GM21717 (cell line): ENCODE measurements at regions not wholly inside any gene's neighbourhood (a gene's known extent, or its start where the extent isn't known, plus 50 kb on each side); places are given as distances from the start of the nearest gene placed in this dataset.

Experiments
- ATAC-seq: cut with Tn5 transposase; IDR thresholded peaks from one replicate; pipeline ENCODE4 v1.9.1; 2021; ENCODE audit warnings: mild to moderate bottlenecking, moderate library complexity; ENCODE audit not compliant: unreplicated experiment

DNA sequence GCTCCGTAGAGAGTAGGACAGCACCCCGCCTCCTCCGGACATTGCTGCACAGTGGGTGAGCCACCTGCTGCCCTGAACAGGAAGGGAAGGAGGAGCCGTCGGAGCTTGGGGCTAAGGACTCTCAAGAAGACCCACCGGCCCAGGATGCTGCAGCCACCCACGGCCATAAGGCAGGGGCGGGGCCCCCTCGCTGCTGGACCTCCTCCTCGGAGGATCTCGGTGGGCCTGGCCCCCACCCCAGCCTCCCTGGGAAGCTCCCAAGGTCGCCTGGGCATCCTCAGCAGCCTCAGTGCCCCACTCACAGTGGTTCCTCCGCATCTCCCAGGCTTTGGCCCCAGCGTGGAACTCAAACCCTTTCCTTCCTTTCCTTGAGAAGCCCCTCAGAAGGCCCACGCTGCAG is 68.6 kb upstream of the DIO3 start:
- ATAC-seq = no peak

DNA sequence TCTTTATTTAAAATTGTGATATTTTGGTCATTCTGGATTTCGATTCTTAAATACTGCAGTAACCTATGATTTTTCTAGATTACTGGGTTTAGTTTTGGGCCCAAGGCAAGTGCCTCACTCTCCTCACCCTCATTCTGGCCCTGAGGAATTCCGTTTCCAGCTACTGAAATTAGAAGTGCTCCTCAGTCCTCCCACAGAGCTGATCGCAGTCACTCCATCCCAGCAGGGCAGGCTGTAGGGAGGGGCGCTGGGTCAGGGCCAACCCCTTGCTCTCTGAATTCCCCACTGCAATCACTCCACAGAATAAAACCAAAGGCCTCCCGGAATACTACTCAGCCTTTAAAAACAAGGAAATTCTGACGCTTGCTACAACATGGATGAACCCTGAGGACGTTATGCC is 66.5 kb upstream of the DIO3 start:
- ATAC-seq = no peak

DNA sequence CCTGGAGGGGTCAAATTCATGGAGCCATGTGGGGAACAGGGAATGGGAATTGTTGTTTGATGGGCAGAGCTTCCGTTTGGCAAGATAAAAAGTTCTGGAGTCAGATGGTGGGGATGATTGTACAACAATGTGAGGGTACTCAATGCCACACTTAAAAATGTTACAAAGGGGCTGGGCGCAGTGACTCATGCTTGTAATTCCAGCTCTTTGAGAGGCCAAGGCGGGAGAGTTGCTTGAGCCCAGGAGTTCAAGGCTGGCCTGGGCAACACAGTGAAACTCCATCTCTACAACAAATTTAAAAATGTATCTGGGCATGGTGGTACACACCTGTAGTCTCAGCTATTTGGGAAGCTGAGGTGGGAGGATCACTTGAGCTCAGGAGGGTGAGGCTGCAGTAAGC is 66.0 kb upstream of the DIO3 start:
- no peak for ATAC-seq

DNA sequence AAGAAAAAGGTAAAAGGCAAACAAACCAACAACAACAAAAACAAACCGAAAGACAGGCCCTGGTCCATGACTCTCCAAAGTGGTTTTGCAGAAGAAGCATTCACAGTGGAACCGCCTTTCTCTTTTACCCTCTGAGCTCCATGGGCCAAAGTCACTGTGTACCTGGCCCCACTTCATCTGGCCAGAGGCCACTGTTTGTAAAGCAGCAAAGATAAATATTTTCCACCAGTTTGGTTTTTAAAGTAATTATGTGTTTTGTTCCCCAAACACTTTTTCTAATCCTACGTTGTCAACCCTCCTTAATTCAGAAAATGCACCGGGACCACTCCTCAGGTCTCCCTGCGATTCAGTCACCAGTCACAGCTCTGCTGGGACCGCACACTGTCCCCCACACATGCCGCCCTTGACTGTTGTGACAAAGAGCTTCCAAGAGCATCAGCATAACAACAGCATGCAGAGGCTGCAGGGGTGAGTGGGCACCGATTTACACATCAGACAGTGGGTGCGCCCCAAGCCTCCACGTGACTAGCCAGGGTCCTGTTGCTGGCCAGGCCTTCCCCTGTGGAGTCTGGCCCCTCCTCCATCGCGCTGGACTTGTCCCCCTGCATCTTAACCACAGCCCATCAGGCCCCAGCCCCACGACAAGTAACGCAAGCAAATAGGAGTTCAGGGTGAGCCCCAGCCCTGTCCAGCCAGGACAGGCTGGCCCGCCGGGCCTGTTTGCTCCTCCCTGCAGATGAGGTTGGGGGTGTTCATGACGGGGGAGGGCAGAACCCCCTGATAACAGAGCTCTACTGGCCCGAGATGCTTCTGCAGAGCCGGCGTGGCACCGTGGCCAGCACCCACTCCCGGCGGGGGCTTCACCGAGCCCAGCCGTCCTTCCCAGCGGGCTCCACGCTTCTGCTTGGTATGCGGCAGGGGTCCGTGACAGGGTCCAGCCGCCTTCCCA is 65.2 kb upstream of the DIO3 start:
- no peak for ATAC-seq

DNA sequence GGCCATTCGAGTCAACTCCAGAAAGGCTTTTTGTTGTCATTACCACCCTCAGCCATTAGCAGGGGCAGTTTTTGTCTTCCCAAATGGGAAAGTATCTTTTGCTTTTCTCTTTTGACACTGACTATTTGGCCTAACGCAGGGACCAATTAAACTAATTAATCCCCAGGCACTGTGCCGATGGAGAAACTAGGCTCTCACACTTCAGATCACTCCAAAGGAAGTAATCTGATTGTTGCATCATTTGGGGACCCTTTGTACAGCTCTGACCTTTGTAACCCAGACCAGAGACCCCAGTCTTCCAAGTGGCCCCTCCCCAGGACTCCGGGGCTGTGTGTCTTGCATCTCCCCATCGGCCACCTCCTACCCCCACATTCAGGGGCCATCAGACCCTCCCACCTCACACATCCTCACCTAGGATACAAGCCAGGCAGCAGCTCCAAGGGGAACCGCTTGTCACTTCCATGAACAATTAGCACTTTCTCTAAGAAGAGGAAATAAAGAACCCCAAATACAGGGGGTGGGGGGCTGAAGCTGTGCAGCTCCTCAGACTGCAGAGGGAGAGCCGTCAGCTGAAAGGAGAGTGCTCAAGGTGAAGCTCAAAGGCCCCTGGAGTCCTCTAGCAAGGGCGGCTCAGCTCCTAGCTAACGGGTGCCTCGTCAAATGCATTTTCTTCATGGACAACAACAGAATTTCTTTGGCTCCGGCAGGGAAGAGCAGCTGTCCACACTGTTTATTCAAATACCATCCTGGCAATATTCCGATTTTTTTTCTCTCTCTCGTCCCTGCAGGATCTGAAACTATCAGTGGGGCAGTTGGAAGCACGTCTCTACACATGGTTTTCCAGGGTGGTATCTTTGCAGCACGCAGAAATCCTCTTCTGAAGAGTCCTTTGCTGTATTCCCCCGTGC is 64.3 kb upstream of the DIO3 start:
- no peak for ATAC-seq

DNA sequence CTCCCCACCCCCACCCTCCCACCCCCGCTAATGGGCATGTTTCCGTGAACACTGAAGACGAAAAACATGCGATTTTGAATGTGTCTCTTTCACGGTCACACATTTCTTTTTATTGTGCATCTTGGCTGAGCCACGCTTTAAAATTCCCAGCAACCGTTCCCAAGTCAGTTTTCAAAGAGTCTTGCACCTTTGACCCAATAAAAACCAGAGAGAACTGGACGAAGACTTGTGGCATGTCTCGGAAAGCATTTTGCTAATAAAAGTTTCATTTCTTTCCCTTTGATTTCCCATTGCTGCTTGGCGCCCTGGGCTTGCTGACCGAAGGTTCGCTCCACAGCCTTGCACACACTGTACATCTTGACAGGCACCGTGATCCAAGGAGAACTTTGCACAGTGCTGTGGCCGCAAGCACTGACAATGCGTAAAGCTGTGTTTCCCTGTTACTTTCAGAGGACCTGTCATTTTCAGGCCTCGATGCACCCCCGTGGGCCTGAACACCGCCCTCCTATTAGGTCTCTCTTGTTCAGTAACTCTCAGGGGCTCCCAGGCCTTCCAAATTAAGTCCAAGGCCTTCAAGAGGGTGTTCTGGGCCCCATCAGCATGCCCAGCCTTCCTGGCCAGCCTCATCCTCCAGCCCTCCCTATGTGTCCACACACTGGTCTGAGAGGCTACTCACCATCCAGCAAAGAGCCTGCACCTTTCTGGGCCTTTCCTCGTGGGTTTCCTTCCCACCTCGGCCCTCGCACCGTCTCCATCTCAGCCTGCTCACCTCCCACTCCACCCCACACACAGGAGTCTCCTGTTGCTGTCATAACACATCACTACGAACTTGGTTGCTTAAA is 63.4 kb upstream of the DIO3 start:
- no peak for ATAC-seq

DNA sequence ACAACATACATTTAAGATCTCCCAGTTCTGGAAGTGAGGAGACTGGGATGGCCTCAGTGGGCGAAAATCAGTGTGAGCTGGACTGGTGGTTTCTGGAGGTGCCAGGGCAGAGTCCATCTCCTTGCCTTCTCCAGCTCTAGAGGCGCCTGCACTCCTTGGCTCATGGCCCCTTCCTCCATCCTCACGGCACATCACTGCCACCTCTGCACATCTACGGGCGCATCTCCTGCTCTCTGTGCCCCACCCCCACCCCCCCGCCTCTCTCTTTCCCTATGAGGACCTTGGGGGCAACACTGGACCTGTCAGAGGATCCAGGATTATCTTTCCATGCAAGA is 62.8 kb upstream of the DIO3 start:
- no peak for ATAC-seq

DNA sequence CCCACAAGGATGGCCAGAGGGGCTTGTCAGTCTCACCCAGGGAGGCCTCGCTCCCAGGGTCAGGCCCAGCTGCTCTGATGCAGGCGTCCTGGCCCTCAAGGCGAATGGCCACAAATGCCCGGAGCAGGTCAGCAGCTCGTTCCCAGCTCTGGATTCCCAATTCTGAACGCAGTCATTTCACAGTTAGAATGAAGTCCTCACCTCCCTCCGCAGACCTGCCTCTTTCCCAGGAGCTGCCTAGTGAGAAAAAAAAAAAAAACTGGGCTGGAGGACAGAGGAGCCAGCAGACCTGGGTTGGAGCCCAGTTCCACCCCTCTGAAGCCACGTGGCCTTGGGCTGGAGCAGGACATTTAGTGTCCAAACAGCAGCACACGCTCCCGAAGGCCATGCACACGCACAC is 62.2 kb upstream of the DIO3 start:
- ATAC-seq = no peak

DNA sequence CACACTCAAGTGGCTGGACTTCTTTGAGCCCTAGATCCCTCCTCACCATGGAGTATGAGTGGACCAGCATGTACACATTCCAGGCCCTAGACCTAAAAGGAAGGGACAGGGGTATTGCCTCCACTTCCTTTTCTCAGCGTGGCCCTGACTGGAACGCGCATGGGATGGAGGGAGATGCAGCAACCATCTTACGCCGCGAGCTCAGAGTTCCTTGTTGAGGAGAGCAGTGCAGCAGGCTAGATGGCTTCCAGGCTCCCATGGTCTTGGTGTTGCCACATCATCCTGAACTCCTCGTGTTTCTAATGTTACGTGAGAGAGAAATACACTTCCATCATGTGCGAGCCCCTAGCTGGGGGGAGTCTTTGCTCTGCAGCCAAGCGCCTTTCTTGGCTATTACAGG is 61.8 kb upstream of the DIO3 start:
- ATAC-seq = no peak

DNA sequence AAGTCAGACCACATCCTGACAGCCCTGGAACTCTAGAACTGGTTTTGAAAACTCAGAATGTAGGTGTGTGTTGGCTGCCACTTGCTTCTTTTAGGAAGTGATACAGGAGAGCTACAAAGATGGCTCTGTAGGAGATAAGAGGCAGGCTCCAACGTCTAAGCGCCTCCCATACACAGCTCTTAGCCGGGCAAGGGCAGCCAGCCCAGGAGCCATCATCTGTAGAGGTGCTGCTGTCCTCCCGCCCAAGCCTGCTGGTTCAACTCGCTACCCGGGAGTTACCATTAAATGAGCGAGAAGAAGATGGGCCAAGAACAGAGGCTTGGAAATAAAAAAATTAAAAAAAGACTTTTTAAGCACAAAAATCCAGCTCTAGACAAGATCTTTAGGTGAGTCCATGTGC is 61.2 kb upstream of the DIO3 start:
- ATAC-seq = no peak

DNA sequence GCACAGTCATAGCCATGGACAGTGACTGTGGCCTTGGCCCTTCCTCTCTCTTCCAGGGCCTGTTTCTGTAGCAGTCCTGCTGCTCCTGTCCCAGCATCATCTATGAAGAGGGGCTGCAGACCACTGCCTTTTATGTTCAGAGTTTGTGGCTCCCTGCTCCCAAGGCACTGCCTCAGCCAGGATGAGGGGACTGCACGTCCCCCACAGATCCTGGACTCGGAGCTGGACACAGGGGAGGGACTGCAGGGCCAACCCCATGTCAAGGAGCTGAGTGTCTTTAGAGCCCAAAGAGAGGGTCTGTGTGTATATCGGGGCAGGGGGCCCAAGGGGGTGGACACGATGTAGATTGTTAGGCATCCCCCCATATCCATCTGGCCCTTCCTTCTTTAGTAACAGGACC is 60.6 kb upstream of the DIO3 start:
- no peak for ATAC-seq

DNA sequence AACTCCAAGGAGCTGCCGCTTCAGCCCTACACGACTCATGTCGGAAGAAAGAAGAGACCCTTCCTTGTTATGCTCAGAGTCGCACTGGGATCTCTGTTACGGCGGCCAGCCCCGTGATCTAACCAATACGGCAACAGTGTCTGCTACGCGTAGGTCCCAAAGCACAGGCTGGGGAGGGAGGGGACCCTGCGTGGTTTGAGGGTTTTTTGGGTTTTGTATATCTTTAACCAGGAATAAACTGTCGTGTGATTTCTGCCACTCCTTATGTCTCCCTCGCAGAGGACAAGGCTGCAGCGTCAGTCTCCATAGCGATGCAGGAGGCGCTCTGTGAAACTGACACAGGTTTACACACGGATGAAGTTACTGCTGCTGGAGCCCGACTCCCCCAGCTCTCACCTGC is 60.0 kb upstream of the DIO3 start:
- no peak for ATAC-seq

DNA sequence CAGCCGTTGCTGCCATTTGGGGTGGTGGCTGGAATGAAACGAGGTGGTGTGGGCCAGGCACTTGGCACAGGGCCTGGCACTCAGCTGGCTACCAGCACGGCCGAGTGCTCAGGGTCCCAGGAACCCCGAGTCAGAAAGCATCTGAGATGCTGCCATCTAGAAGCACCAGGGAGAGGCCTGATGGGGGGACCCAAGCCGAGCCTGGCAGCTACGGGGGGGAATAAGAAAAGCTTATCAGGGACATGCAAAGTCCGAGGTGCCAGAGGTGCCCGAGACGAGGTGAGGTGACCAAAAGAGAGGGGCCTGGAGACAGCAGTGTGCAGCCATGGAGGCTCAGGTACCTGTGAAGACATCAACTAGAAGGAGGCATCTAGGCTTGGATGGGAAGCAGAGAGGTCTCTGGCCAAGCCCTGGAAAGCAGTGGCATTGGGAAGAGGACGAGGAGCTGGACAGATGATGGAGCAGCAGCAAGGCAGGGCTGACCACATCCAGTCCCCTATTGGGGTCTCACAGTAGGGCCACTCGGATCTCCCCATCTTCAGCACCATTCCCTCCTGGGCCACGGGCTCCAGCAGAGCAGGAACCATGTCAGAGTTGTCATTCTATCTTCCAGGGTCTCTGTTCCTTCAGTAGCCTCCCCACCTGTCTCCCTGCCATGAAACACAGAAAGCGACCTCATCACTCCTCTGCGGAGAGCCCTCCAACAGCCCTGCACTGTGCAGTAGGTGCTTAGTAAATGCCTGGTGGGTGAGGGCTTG is 59.3 kb upstream of the DIO3 start:
- no peak for ATAC-seq

DNA sequence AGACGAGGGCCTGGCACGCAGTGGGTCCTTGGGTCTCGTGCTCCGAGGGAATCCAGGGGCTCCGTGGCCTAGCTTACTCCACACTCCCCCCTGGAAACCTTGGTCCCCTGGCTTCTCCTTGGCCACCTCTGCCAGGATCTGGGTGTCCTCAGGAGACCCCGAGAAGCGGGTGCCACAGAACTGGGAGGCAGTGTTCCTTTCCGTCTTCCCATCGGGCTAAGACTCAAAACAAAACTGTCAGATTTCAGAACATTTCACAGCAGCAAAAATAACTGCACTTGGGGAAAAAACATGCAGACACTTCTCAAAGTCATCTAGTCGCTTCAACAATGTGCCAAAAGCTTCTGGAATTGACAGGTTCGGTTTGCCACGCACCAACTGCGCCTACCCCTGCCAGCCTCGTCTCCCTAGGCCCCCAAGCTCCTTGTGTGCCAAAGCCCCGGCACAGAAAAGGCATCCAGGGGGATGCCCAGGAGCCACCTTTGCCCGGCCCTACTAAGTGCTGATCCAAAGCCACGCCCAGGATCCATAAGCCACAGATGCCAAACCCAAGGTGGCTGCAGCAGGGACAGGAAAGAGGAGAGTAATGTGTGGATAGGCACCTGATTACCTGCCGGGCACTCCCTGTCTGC is 58.4 kb upstream of the DIO3 start:
- ATAC-seq = no peak

DNA sequence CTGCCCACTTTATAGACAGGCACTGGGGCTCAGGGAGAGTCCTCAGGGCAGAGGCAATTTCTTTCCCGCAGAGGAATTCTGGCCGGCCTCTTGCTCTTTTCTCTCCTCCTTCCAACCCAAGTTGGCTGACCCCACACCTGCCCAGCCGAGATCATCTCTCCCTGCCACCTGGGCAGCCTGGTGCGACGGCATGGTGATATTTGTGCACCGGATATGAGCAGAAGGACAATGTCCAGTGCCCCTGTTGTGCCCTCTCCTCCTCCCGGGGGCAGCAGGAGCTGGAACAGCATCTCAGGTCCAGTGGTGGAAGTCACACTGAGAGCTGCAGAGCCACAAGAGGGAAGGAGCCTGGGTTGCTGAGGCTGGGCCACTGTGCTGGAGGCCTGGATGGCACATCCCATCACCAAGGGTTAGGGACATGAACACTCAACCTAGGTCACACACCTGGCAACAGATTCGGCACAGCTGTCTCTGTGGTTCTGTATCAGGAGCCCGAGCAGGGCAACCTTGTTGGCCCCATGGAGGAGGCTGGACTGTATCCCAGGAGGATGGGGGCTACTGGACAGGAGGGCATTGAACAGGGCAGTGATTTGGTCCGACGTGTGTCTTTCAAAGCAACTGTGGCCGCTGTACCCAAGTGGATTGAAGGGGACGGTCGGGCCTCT is 57.7 kb upstream of the DIO3 start:
- ATAC-seq = no peak

DNA sequence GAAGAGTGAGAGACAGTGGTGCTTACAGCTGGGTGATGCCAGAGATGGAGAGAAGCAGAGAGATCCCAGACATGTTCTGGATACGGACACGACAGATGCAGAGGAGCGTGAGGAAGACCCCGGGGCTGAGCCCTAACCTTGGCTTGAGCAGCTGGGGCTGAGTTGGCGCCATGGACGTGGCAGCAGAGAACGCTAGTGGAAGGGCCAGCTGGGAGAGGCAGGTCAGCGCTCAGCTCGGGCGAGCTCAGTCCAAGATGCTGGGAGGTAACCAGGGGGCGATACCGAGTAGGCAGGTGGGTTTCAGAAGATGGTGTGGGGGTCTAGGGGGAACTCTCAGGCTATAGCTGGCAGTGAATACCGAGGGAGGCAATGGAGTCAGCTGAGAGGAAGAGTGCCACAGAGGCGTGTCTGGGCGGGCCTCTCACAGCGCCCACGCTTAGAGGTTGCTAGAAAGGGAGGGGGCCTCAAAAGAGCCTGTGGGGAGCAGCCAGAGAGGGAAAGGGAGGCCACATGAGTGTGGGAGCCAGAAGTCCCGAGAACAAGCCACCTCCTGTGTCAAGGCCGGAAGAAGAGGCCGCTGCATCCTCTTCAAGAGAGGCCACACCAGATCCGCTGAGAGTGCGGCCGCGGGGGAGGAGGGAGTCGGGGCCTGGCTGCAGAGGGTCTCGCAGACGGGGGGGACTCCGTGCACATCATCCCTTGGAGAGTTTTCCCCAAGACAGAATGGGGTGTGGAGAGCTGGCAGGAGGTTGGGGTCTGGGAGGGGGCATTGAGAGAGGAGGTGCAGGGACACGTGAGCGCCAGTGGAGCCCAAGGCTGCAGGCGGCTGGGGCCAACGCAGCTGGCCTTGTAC is 57.0 kb upstream of the DIO3 start:
- no peak for ATAC-seq

DNA sequence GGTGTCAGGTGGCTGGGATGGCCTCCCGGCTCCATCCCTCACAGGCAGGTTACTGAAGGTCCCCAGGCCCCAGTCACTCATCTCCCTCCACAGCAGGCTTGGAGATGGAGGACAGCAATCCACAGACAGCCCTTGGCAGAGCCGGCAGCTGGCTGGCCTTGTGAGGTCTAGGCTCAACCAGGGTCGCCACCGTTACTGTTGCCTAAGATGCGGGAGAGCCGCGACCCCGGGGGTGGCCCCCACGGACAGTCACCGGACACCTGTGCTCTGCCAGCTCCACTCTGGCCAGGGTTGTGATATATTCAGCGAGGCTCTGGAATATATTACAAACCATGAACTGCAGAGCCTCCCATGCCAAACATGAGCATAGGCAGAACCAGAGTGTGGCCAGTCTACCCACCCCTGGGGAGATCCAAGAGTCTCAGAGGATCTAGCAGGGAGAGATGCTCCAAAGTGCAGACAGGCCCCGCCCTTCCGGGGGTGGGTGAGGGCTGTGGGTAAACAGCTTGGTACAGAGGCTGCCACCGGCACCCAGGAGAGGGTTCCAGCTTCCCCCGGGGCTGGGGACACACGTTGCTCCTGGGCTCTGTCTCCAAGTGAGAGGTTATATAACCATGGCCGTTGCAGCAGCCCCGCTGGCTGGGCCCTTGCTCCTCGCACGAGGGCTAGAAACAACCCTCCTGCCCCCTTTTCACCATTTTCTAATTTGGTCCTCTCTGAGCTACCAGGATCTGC is 55.9 kb upstream of the DIO3 start:
- no peak for ATAC-seq
